Activated T-helper 2 cell treated with anti-CD3 and anti-CD28 coated beads, Interferon-gamma antibody, Interleukin-2, Interleukin-4, amounts not matched to agents 10 μg/mL and 5 μg/mL and 100 μg/mL, durations not matched to agents 14 hours and 24 hours and 36 hours (primary cell): ENCODE measurements at regions not wholly inside any gene's neighbourhood (a gene's known extent, or its start where the extent isn't known, plus 50 kb on each side); places are given as distances from the start of the nearest gene placed in this dataset.

Source experiments
- DNase-seq: peaks from one replicate; pipeline ENCODE4 v3.0.0; 2021; ENCODE audit warnings: low spot score
- H3K27ac Mint-ChIP-seq: one replicate; pipeline ENCODE4 v1.8.0; 2021; ENCODE audit warnings: mixed read lengths
- H3K27me3 Mint-ChIP-seq: one replicate; pipeline ENCODE4 v1.8.0; 2021; ENCODE audit warnings: low read depth, mixed read lengths
- H3K36me3 Mint-ChIP-seq: one replicate; pipeline ENCODE4 v1.8.0; 2021; ENCODE audit warnings: low read depth, mixed read lengths
- H3K4me1 Mint-ChIP-seq: one replicate; pipeline ENCODE4 v1.8.0; 2021; ENCODE audit warnings: low read depth, mixed read lengths
- H3K4me3 Mint-ChIP-seq: one replicate; pipeline ENCODE4 v1.8.0; 2021; ENCODE audit warnings: low read depth, mild to moderate bottlenecking, moderate library complexity, mixed read lengths
- H3K9me3 Mint-ChIP-seq: one replicate; pipeline ENCODE4 v1.8.0; 2021; ENCODE audit warnings: mixed read lengths
- intact Hi-C: fragments of 100-400 bp; cut with micrococcal nuclease; formaldehyde crosslinking; loops from one replicate; pipeline ENCODE4 v1.15.1; 2023

GRCh38 chr9:90054810-90055209 is 450.0 kb downstream of the GADD45G start:
- DNase-seq = no peak
- H3K27me3 Mint-ChIP-seq = peaks cover 36% of the 10 kb centered on the region
- intact Hi-C loops = no loop called here

GRCh38 chr9:90055226-90055625 is 450.4 kb downstream of the GADD45G start:
- peaks cover 36% of the 10 kb centered on the region for H3K27me3 Mint-ChIP-seq
- intact Hi-C loops = no loop called here
- no peaks in the 10 kb centered on the region for H3K36me3 Mint-ChIP-seq

More at GRCh38 chr9:90054810-90055209, 450.0 kb downstream of the GADD45G start:
- Mint-ChIP-seq H3K4me1 (no peaks in the 10 kb centered on the region), H3K36me3 (no peaks in the 10 kb centered on the region), H3K27ac (no peak overlapping the region), H3K4me3 (no peak overlapping the region), H3K9me3 (peaks cover 8% of the 10 kb centered on the region)

GRCh38 chr9:90057361-90057760 is 452.5 kb downstream of the GADD45G start:
- peaks cover 32% of the 10 kb centered on the region for H3K27me3 Mint-ChIP-seq
- intact Hi-C loops = no loop called here
- H3K4me3 Mint-ChIP-seq = no peak overlapping the region
- no peaks in the 10 kb centered on the region for H3K4me1 Mint-ChIP-seq
- no peak for DNase-seq
- H3K36me3 Mint-ChIP-seq = no peaks in the 10 kb centered on the region
- H3K9me3 Mint-ChIP-seq = peaks cover 8% of the 10 kb centered on the region
- no peak overlapping the region for H3K27ac Mint-ChIP-seq

More at GRCh38 chr9:90055226-90055625, 450.4 kb downstream of the GADD45G start:
- Mint-ChIP-seq H3K4me3 (no peak overlapping the region), H3K27ac (no peak overlapping the region), H3K4me1 (no peaks in the 10 kb centered on the region), H3K9me3 (peaks cover 8% of the 10 kb centered on the region)
- no peak for DNase-seq

- peaks cover 8% of the 10 kb centered on the region for H3K9me3 Mint-ChIP-seq
- intact Hi-C loops = no loop called here
- peaks cover 30% of the 10 kb centered on the region for H3K27me3 Mint-ChIP-seq
- H3K27ac Mint-ChIP-seq = no peak overlapping the region
- no peaks in the 10 kb centered on the region for H3K4me1 Mint-ChIP-seq
- no peak for DNase-seq
- no peak overlapping the region for H3K4me3 Mint-ChIP-seq
- H3K36me3 Mint-ChIP-seq = no peaks in the 10 kb centered on the region
Measured at GRCh38 chr9:90058182-90058763, 453.5 kb downstream of the GADD45G start.

- intact Hi-C loops = no loop called here
- H3K4me3 Mint-ChIP-seq = no peak overlapping the region
- H3K27me3 Mint-ChIP-seq = peaks cover 21% of the 10 kb centered on the region
- no peak overlapping the region for H3K27ac Mint-ChIP-seq
- no peak for DNase-seq
- H3K36me3 Mint-ChIP-seq = no peaks in the 10 kb centered on the region
- no peaks in the 10 kb centered on the region for H3K4me1 Mint-ChIP-seq
- peaks cover 8% of the 10 kb centered on the region for H3K9me3 Mint-ChIP-seq
Measured at GRCh38 chr9:90059436-90059835, 454.6 kb downstream of the GADD45G start.

GRCh38 chr9:90060256-90060655 is 455.4 kb downstream of the GADD45G start:
- H3K27me3 Mint-ChIP-seq = peaks cover 22% of the 10 kb centered on the region
- peaks cover 8% of the 10 kb centered on the region for H3K9me3 Mint-ChIP-seq
- no peaks in the 10 kb centered on the region for H3K4me1 Mint-ChIP-seq
- no peak overlapping the region for H3K4me3 Mint-ChIP-seq
- no peak overlapping the region for H3K27ac Mint-ChIP-seq
- H3K36me3 Mint-ChIP-seq = no peaks in the 10 kb centered on the region
- DNase-seq = no peak
- intact Hi-C loops = no loop called here

GRCh38 chr9:90061187-90061586 is 456.4 kb downstream of the GADD45G start:
- Mint-ChIP-seq H3K4me1 (no peaks in the 10 kb centered on the region), H3K4me3 (no peak overlapping the region), H3K27me3 (peaks cover 20% of the 10 kb centered on the region), H3K27ac (no peak overlapping the region), H3K9me3 (peaks cover 2% of the 10 kb centered on the region), H3K36me3 (no peaks in the 10 kb centered on the region)
- DNase-seq = no peak
- intact Hi-C loops = no loop called here

GRCh38 chr9:90062982-90063381 is 458.2 kb downstream of the GADD45G start:
- no peaks in the 10 kb centered on the region for H3K36me3 Mint-ChIP-seq

GRCh38 chr9:90064248-90064647 is 459.4 kb downstream of the GADD45G start:
- Mint-ChIP-seq H3K27me3 (peaks cover 45% of the 10 kb centered on the region), H3K4me3 (no peak overlapping the region), H3K36me3 (no peaks in the 10 kb centered on the region), H3K27ac (no peak overlapping the region), H3K9me3 (no peaks in the 10 kb centered on the region), H3K4me1 (no peaks in the 10 kb centered on the region)
- no peak for DNase-seq
- intact Hi-C loops = no loop called here

More at GRCh38 chr9:90062982-90063381, 458.2 kb downstream of the GADD45G start:
- intact Hi-C loops = no loop called here
- Mint-ChIP-seq H3K4me3 (no peak overlapping the region), H3K27me3 (peaks cover 33% of the 10 kb centered on the region), H3K4me1 (no peaks in the 10 kb centered on the region), H3K9me3 (no peaks in the 10 kb centered on the region), H3K27ac (no peak overlapping the region)
- DNase-seq = no peak

- DNase-seq = no peak
- Mint-ChIP-seq H3K27ac (no peak overlapping the region), H3K9me3 (no peaks in the 10 kb centered on the region), H3K4me1 (no peaks in the 10 kb centered on the region), H3K36me3 (no peaks in the 10 kb centered on the region), H3K27me3 (peaks cover 50% of the 10 kb centered on the region), H3K4me3 (no peak overlapping the region)
- intact Hi-C loops = no loop called here
Measured at GRCh38 chr9:90064971-90065370, 460.2 kb downstream of the GADD45G start.

GRCh38 chr9:90065851-90066250 is 461.0 kb downstream of the GADD45G start:
- H3K27me3 Mint-ChIP-seq = peaks cover 57% of the 10 kb centered on the region
- no peaks in the 10 kb centered on the region for H3K4me1 Mint-ChIP-seq
- DNase-seq = no peak
- H3K27ac Mint-ChIP-seq = no peak overlapping the region
- H3K36me3 Mint-ChIP-seq = no peaks in the 10 kb centered on the region
- H3K4me3 Mint-ChIP-seq = no peak overlapping the region
- intact Hi-C loops = no loop called here
- H3K9me3 Mint-ChIP-seq = no peaks in the 10 kb centered on the region

- no peak overlapping the region for H3K27ac Mint-ChIP-seq
- no peak overlapping the region for H3K4me3 Mint-ChIP-seq
- intact Hi-C loops = no loop called here
- peaks cover 2% of the 10 kb centered on the region for H3K4me1 Mint-ChIP-seq
- peaks cover 63% of the 10 kb centered on the region for H3K27me3 Mint-ChIP-seq
- no peaks in the 10 kb centered on the region for H3K36me3 Mint-ChIP-seq
- DNase-seq = no peak
- no peaks in the 10 kb centered on the region for H3K9me3 Mint-ChIP-seq
Measured at GRCh38 chr9:90069085-90069484, 464.3 kb downstream of the GADD45G start.

- Mint-ChIP-seq H3K4me1 (peaks cover 6% of the 10 kb centered on the region), H3K9me3 (no peaks in the 10 kb centered on the region), H3K36me3 (no peaks in the 10 kb centered on the region), H3K27ac (no peak overlapping the region), H3K27me3 (peaks cover 64% of the 10 kb centered on the region), H3K4me3 (no peak overlapping the region)
- intact Hi-C loops = loop anchor here (10.0 kb wide), 1 partner anchor 85 kb away; no protein-coding TSS in a partner anchor
- no peak for DNase-seq
Measured at GRCh38 chr9:90070056-90070455, 465.2 kb downstream of the GADD45G start.

- no peaks in the 10 kb centered on the region for H3K9me3 Mint-ChIP-seq
- no peak overlapping the region for H3K27ac Mint-ChIP-seq
- DNase-seq = no peak
- peaks cover 6% of the 10 kb centered on the region for H3K4me1 Mint-ChIP-seq
- no peaks in the 10 kb centered on the region for H3K36me3 Mint-ChIP-seq
- intact Hi-C loops = loop anchor here (10.0 kb wide), 1 partner anchor 86 kb away; no protein-coding TSS in a partner anchor
- H3K27me3 Mint-ChIP-seq = peaks cover 64% of the 10 kb centered on the region
- no peak overlapping the region for H3K4me3 Mint-ChIP-seq
Measured at GRCh38 chr9:90070469-90070868, 465.7 kb downstream of the GADD45G start.
